HEK293 (cell line): ENCODE measurements at regions not wholly inside any gene's neighbourhood (a gene's known extent, or its start where the extent isn't known, plus 50 kb on each side); places are given as distances from the start of the nearest gene placed in this dataset.
A peak's percentile ranks its signal among the peaks of the same experiment; 100 is the strongest.

Experiments used
- CTCF ChIA-PET: fragments of 350-600 bp; formaldehyde crosslinking; extraction: SDS; loops from one replicate; lab custom pipeline; 2021; ENCODE audit warnings: antibody characterized with exemption; lab: Yijun Ruan, JAX
- POLR2A ChIA-PET: fragments of 300-600 bp; formaldehyde crosslinking; extraction: SDS; loops from one replicate; lab custom pipeline; 2020; ENCODE audit warnings: antibody characterized with exemption, inconsistent platforms; lab: Yijun Ruan, JAX
- H3K27ac ChIP-seq: fragments of 200-500 bp; sonication (Bioruptor generic); 2 replicates; pipeline ENCODE4 v1.5.1; 2014; ENCODE audit warnings: low read depth, low read length, control low read depth, inconsistent platforms; ENCODE audit errors: extremely low read depth
- H3K36me3 ChIP-seq, 2 experiments: fragments of 200-500 bp in 1 of 2; sonication (Bioruptor generic) in 1 of 2; 1 replicate in 1 of 2; 2 replicates in 1 of 2; pipeline ENCODE4 v1.5.1; 2014 to 2017; ENCODE audit warnings: inconsistent platforms in 2 of 2, low read length in 2 of 2; ENCODE audit not compliant: control insufficient read depth in 2 of 2, insufficient read depth in 1 of 2
- H3K4me1 ChIP-seq: fragments of 200-500 bp; sonication (Bioruptor generic); 2 replicates; pipeline ENCODE4 v1.5.1; 2014; ENCODE audit warnings: mild to moderate bottlenecking, low read length, inconsistent platforms; ENCODE audit not compliant: control insufficient read depth, insufficient read depth
- H3K4me3 ChIP-seq: 2 replicates; pipeline ENCODE4 v1.5.1; 2011; ENCODE audit warnings: low read depth, mild to moderate bottlenecking, control low read depth, low read length, moderate library complexity
- H3K9me3 ChIP-seq: fragments of 200-500 bp; sonication (Bioruptor generic); 2 replicates; pipeline ENCODE4 v1.5.1; 2014; ENCODE audit warnings: low read depth, low read length, inconsistent platforms; ENCODE audit not compliant: control insufficient read depth, insufficient read depth
- FEZF1 ChIP-seq: fragments of 450-650 bp; formaldehyde crosslinking; IDR thresholded peaks from 2 replicates; pipeline ENCODE4 v1.5.1; 2016; ENCODE audit warnings: missing biosample characterization, missing genetic modification characterization
- GLIS1 ChIP-seq: fragments of 450-650 bp; formaldehyde crosslinking; IDR thresholded peaks from 2 replicates; pipeline ENCODE4 v1.5.1; 2016; ENCODE audit warnings: missing biosample characterization, missing genetic modification characterization
- GLIS2 ChIP-seq: fragments of 450-650 bp; formaldehyde crosslinking; IDR thresholded peaks from 2 replicates; pipeline ENCODE4 v1.5.1; 2016; ENCODE audit warnings: missing biosample characterization, missing genetic modification characterization
- PRDM1 ChIP-seq: fragments of 450-650 bp; formaldehyde crosslinking; IDR thresholded peaks from 2 replicates; pipeline ENCODE4; 2016; ENCODE audit warnings: missing biosample characterization, missing genetic modification characterization
- SP2 ChIP-seq: fragments of 450-650 bp; formaldehyde crosslinking; IDR thresholded peaks from 2 replicates; pipeline ENCODE4 v1.5.1; 2016; ENCODE audit warnings: missing biosample characterization, missing genetic modification characterization
- SP3 ChIP-seq: fragments of 450-650 bp; formaldehyde crosslinking; IDR thresholded peaks from 2 replicates; pipeline ENCODE4 v1.5.1; 2016; ENCODE audit warnings: missing biosample characterization, missing genetic modification characterization
- TSHZ1 ChIP-seq: fragments of 450-650 bp; formaldehyde crosslinking; IDR thresholded peaks from 2 replicates; pipeline ENCODE4 v1.5.1; 2016; ENCODE audit warnings: missing biosample characterization, missing genetic modification characterization, borderline replicate concordance
- YY1 ChIP-seq: fragments of 450-650 bp; formaldehyde crosslinking; IDR thresholded peaks from 2 replicates; pipeline ENCODE4 v1.5.1; 2018; ENCODE audit warnings: missing biosample characterization, missing genetic modification characterization
- ZBTB49 ChIP-seq: fragments of 450-650 bp; formaldehyde crosslinking; IDR thresholded peaks from 2 replicates; pipeline ENCODE4 v1.5.1; 2016; ENCODE audit warnings: missing biosample characterization, missing genetic modification characterization, low read depth
- ZNF223 ChIP-seq: fragments of 450-650 bp; formaldehyde crosslinking; IDR thresholded peaks from 2 replicates; pipeline ENCODE4 v1.5.1; 2016; ENCODE audit warnings: missing biosample characterization, missing genetic modification characterization
- ZNF239 ChIP-seq: fragments of 450-650 bp; formaldehyde crosslinking; IDR thresholded peaks from 2 replicates; pipeline ENCODE4 v1.5.1; 2016; ENCODE audit warnings: missing biosample characterization, missing genetic modification characterization
- ZNF266 ChIP-seq: fragments of 450-650 bp; formaldehyde crosslinking; IDR thresholded peaks from 2 replicates; pipeline ENCODE4 v1.5.1; 2016; ENCODE audit warnings: missing biosample characterization, missing genetic modification characterization, low read depth
- ZNF311 ChIP-seq: fragments of 450-650 bp; formaldehyde crosslinking; IDR thresholded peaks from 2 replicates; pipeline ENCODE4 v1.5.1; 2017; ENCODE audit warnings: missing biosample characterization, missing genetic modification characterization, borderline replicate concordance
- ZNF362 ChIP-seq: fragments of 450-650 bp; formaldehyde crosslinking; IDR thresholded peaks from 2 replicates; pipeline ENCODE4 v1.5.1; 2016; ENCODE audit warnings: missing biosample characterization, missing genetic modification characterization
- ZNF37A ChIP-seq: fragments of 450-650 bp; IDR thresholded peaks from 2 replicates; pipeline ENCODE4 v1.5.1; 2018; ENCODE audit warnings: missing biosample characterization, missing genetic modification characterization
- ZNF48 ChIP-seq: fragments of 450-650 bp; formaldehyde crosslinking; IDR thresholded peaks from 2 replicates; pipeline ENCODE4 v1.5.1; 2016; ENCODE audit warnings: missing biosample characterization, missing genetic modification characterization
- ZNF488 ChIP-seq: fragments of 450-650 bp; formaldehyde crosslinking; IDR thresholded peaks from 2 replicates; pipeline ENCODE4 v1.5.1; 2016; ENCODE audit warnings: missing biosample characterization, missing genetic modification characterization
- ZNF529 ChIP-seq: fragments of 450-650 bp; formaldehyde crosslinking; IDR thresholded peaks from 2 replicates; pipeline ENCODE4 v1.5.1; 2017; ENCODE audit warnings: missing genetic modification characterization, missing biosample characterization; ENCODE audit not compliant: insufficient replicate concordance
- ZNF585B ChIP-seq: fragments of 450-650 bp; formaldehyde crosslinking; IDR thresholded peaks from 2 replicates; pipeline ENCODE4 v1.5.1; 2016; ENCODE audit warnings: missing biosample characterization, missing genetic modification characterization
- ZNF629 ChIP-seq: fragments of 450-650 bp; formaldehyde crosslinking; IDR thresholded peaks from 2 replicates; pipeline ENCODE4 v1.5.1; 2017; ENCODE audit warnings: missing biosample characterization, missing genetic modification characterization
- ZNF692 ChIP-seq: fragments of 450-650 bp; formaldehyde crosslinking; IDR thresholded peaks from 2 replicates; pipeline ENCODE4 v1.5.1; 2016; ENCODE audit warnings: missing biosample characterization, missing genetic modification characterization
- ZNF776 ChIP-seq: fragments of 450-650 bp; formaldehyde crosslinking; IDR thresholded peaks from 2 replicates; pipeline ENCODE4 v1.5.0; 2017; ENCODE audit warnings: missing biosample characterization, missing genetic modification characterization, borderline replicate concordance
- ZNF830 ChIP-seq: fragments of 450-650 bp; IDR thresholded peaks from 2 replicates; pipeline ENCODE4 v1.5.0; 2018; ENCODE audit warnings: missing biosample characterization, missing genetic modification characterization, low read depth, mild to moderate bottlenecking, moderate library complexity

- no peak overlapping the region for H3K4me3 ChIP-seq
- ChIA-PET POLR2A (no interaction called here), CTCF (interaction anchor here (1.0 kb wide), 1 partner anchor 470 kb away, joined by 3 read pairs; no protein-coding TSS in a partner anchor)
- no peaks in the 10 kb centered on the region; the same call in 1 of the 2 replicates for H3K4me1 ChIP-seq
- H3K9me3 ChIP-seq = no peaks in the 10 kb centered on the region
- no peak overlapping the region for H3K27ac ChIP-seq
- no peaks in the 10 kb centered on the region for H3K36me3 ChIP-seq
- no peak for TF ChIP-seq ZBTB49 (tag by site-specific recombination)
- no peak for TF ChIP-seq ZNF776 (tag by site-specific recombination)
- TF ChIP-seq ZNF37A (tag by site-specific recombination) = no peak
These were observed 58.4 kb upstream of the FUT8 start for GRCh38 chr14:65354131-65354530.

GRCh38 chr14:65354715-65355114 is 57.8 kb upstream of the FUT8 start:
- POLR2A ChIA-PET = no interaction called here
- no peak overlapping the region for H3K27ac ChIP-seq
- CTCF ChIA-PET = no interaction called here

GRCh38 chr14:65356327-65356836 is 56.1 kb upstream of the FUT8 start:
- Histone ChIP-seq H3K4me3 (no peak overlapping the region), H3K27ac (no peak overlapping the region), H3K36me3 (no peaks in the 10 kb centered on the region), H3K9me3 (no peaks in the 10 kb centered on the region), H3K4me1 (no peaks in the 10 kb centered on the region; the same call in 1 of the 2 replicates)
- ChIA-PET POLR2A (no interaction called here), CTCF (interaction anchor here (0.7 kb wide), 1 partner anchor 192 kb away, joined by 7 read pairs; no protein-coding TSS in a partner anchor)
- TF ChIP-seq TSHZ1 (tag by site-specific recombination) (0 out of 2 replicates have a peak, but pooled peaks have one; percentile 28), YY1 (no peak), ZNF585B (tag by site-specific recombination) (no peak), GLIS1 (peak; percentile 58; the same call in 1 of the 2 replicates), ZNF629 (tag by site-specific recombination) (peak; percentile 64), PRDM1 (tag by site-specific recombination) (peak; percentile 13; the same call in 1 of the 2 replicates), ZNF266 (tag by site-specific recombination) (no peak), ZNF529 (no peak), ZNF223 (tag by site-specific recombination) (no peak), ZNF311 (no peak), ZNF362 (tag by site-specific recombination) (0 out of 2 replicates have a peak, but pooled peaks have one; percentile 56), ZNF239 (tag by site-specific recombination) (no peak), FEZF1 (tag by site-specific recombination) (no peak), ZNF692 (tag by site-specific recombination) (peak; percentile 77), SP3 (tag by site-specific recombination) (peak; percentile 47), GLIS2 (tag by site-specific recombination) (peak; percentile 68; the same call in 1 of the 2 replicates), SP2 (tag by site-specific recombination) (peak; percentile 39), ZNF48 (tag by site-specific recombination) (no peak), ZNF488 (no peak)

More at GRCh38 chr14:65354715-65355114, 57.8 kb upstream of the FUT8 start:
- no peaks in the 10 kb centered on the region; the same call in 1 of the 2 replicates for H3K4me1 ChIP-seq
- TF ChIP-seq ZNF830 (tag by site-specific recombination) = no peak
- TF ChIP-seq, all 188 proteins: peak for 0
- Histone ChIP-seq H3K4me3 (no peak overlapping the region), H3K36me3 (no peaks in the 10 kb centered on the region), H3K9me3 (no peaks in the 10 kb centered on the region)
